Umbilical cord (tissue), 1 donor: ENCODE measurements at regions not wholly inside any gene's neighbourhood (a gene's known extent, or its start where the extent isn't known, plus 50 kb on each side); places are given as distances from the start of the nearest gene placed in this dataset.
"Not testable (repeated sequence)": the region's sequence is repeated elsewhere in the genome, so short reads cannot be mapped to it uniquely, and the experiment has no call there.

ENCODE experiments used
- DNase-seq: peaks from one replicate; pipeline ENCODE4 v3.0.0-alpha.2; 2015; ENCODE audit warnings: low spot score

GRCh38 chr3:20648294-20648693 lies 462.3 kb upstream of the SGO1 start:
- DNase-seq = no peak

GRCh38 chr3:20646425-20646824 lies 460.4 kb upstream of the SGO1 start:
- DNase-seq = no peak

- DNase-seq = no peak
Measured at GRCh38 chr3:20645340-20645739, 459.3 kb upstream of the SGO1 start.

GRCh38 chr3:20637729-20638128 lies 451.7 kb upstream of the SGO1 start:
- DNase-seq = no peak

- DNase-seq = no peak
Measured at GRCh38 chr3:20622304-20622703, 436.3 kb upstream of the SGO1 start.

GRCh38 chr3:20618621-20619020 lies 432.6 kb upstream of the SGO1 start:
- peak; percentile 55 for DNase-seq

GRCh38 chr3:20618181-20618580 lies 432.2 kb upstream of the SGO1 start:
- DNase-seq = peak; percentile 14

- DNase-seq = not testable (repeated sequence)
Measured at GRCh38 chr3:20615982-20616381, 430.0 kb upstream of the SGO1 start.

GRCh38 chr3:20608054-20608738 lies 422.2 kb upstream of the SGO1 start:
- DNase-seq = no peak

- DNase-seq = no peak
Measured at GRCh38 chr3:20604659-20605058, 418.7 kb upstream of the SGO1 start.

- DNase-seq = no peak
Measured at GRCh38 chr3:20589275-20589674, 403.3 kb upstream of the SGO1 start.

- no peak for DNase-seq
Measured at GRCh38 chr3:20588781-20589180, 402.8 kb upstream of the SGO1 start.

GRCh38 chr3:20583648-20584047 lies 397.6 kb upstream of the SGO1 start:
- no peak for DNase-seq

GRCh38 chr3:20576228-20576627 lies 390.2 kb upstream of the SGO1 start:
- DNase-seq = peak; percentile 58

GRCh38 chr3:20575146-20575545 lies 389.1 kb upstream of the SGO1 start:
- no peak for DNase-seq

- DNase-seq = no peak
Measured at GRCh38 chr3:20574746-20575145, 388.7 kb upstream of the SGO1 start.

GRCh38 chr3:20573175-20573574 lies 387.2 kb upstream of the SGO1 start:
- peak; percentile 84 for DNase-seq

- DNase-seq = no peak
Measured at GRCh38 chr3:20572473-20572872, 386.5 kb upstream of the SGO1 start.

GRCh38 chr3:20569310-20569709 lies 383.3 kb upstream of the SGO1 start:
- no peak for DNase-seq

- DNase-seq = no peak
Measured at GRCh38 chr3:20564966-20565365, 379.0 kb upstream of the SGO1 start.

- DNase-seq = no peak
Measured at GRCh38 chr3:20563985-20564384, 378.0 kb upstream of the SGO1 start.

- peak; percentile 74 for DNase-seq
Measured at GRCh38 chr3:20563251-20563650, 377.2 kb upstream of the SGO1 start.

- DNase-seq = peak; percentile 23
Measured at GRCh38 chr3:20561166-20561565, 375.2 kb upstream of the SGO1 start.

GRCh38 chr3:20560446-20560845 lies 374.4 kb upstream of the SGO1 start:
- not testable (repeated sequence) for DNase-seq
